Esophagus squamous epithelium (tissue), 5 donors: ENCODE measurements at regions not wholly inside any gene's neighbourhood (a gene's known extent, or its start where the extent isn't known, plus 50 kb on each side); places are given as distances from the start of the nearest gene placed in this dataset.

Experiments
- DNase-seq: peaks from one replicate; lab custom pipeline; 2025; lab: John Stamatoyannopoulos, UW
- H3K27ac ChIP-seq, 4 donors: fragments of 200-600 bp; sonication (generic); one replicate each; pipeline ENCODE4 v1.5.1; 2016 to 2019; ENCODE audit warnings: mild to moderate bottlenecking in 1 of 4
- H3K27me3 ChIP-seq, 4 donors: fragments of 200-600 bp; sonication (generic); 1 replicate in 3 of 4; 2 replicates in 1 of 4; pipeline versions ENCODE4 v1.5.1 to v1.6.0; 2017 to 2021; ENCODE audit warnings: antibody characterized with exemption in 1 of 4
- H3K36me3 ChIP-seq, 3 donors: fragments of 200-600 bp; sonication (generic); one replicate each; pipeline ENCODE4 v1.5.1; 2016 to 2019
- H3K4me1 ChIP-seq, 3 donors: fragments of 200-600 bp; sonication (generic); one replicate each; pipeline ENCODE4 v1.5.1; 2017 to 2019
- H3K4me3 ChIP-seq, 4 donors: fragments of 200-600 bp; sonication (generic); 1 replicate in 3 of 4; 2 replicates in 1 of 4; pipeline ENCODE4 v1.5.1; 2016 to 2019; ENCODE audit warnings: mild to moderate bottlenecking in 2 of 4, moderate library complexity in 1 of 4
- H3K9me3 ChIP-seq, 3 donors: fragments of 200-600 bp; sonication (generic); one replicate each; pipeline ENCODE4 v1.5.1; 2016 to 2019
- CTCF ChIP-seq, 6 experiments: fragments of 450-650 bp in 4 of 6; fragments of 200-600 bp in 2 of 6; sonication (generic) in 2 of 6; IDR thresholded peaks; one replicate each; pipeline ENCODE4 v1.5.1; 2016 to 2019; ENCODE audit warnings: antibody characterized with exemption in 6 of 6, mild to moderate bottlenecking in 4 of 6, moderate library complexity in 4 of 6
- POLR2A ChIP-seq, 4 donors: fragments of 450-650 bp; IDR thresholded peaks; one replicate each; pipeline ENCODE4 v1.6.1; 2017; ENCODE audit warnings: antibody characterized with exemption in 4 of 4, mild to moderate bottlenecking in 4 of 4, moderate library complexity in 3 of 4
- WGBS, 2 donors: methylation state at CpG; one replicate each; pipeline ENCODE4 v1.1.5; 2018; 5-methylcytosine and 5-hydroxymethylcytosine counted together
- intact Hi-C: fragments of 100-400 bp; cut with DNase I; formaldehyde crosslinking; loops from one replicate; pipeline ENCODE4 v1.15.0; 2022
- donor health status: DM: yes; HTN: yes; CAD: no.

- 53 to 64% methylated on average over 5 to 6 of the region's 6 CpGs for WGBS, 2 donors
These were observed 88.6 kb downstream of the MPP7 start for GRCh38 chr10:28214219-28214618.

DNA sequence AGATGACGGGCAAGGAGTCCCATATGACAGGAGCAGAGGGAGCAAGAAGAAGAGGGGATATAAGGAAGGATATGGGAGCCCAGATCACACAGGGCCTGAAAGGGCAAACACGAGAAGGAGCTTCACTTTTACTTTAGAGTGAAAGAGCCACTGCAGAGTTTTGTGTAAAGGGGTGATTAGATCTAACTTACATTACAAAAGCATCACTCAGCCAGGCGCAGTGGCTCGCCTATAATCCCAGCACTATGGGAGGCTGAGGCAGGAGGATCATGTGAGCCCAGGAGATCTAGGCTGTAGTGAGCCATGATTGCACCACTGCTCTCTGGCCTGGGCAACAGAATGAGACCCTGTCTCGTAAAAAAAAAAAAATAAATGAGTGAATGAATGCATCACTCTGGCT is 91.1 kb downstream of the MPP7 start:
- TF ChIP-seq POLR2A (IDR thresholded peaks at IDR 0.05) (no peak), CTCF (IDR thresholded peaks at IDR 0.05) (no peak)
- no peak overlapping the region for H3K27ac ChIP-seq
- no peaks in the 10 kb centered on the region for H3K36me3 ChIP-seq
- DNase-seq: no peak
- peaks cover 0 to 31% (median 5%) of the 10 kb centered on the region in 3 donors for H3K4me1 ChIP-seq
- intact Hi-C loops: no loop called here
- no peaks in the 10 kb centered on the region for H3K9me3 ChIP-seq
- no peak overlapping the region for H3K4me3 ChIP-seq
- no peaks in the 10 kb centered on the region for H3K27me3 ChIP-seq
- WGBS, 2 donors: 87 to 92% methylated on average over 5 of the region's 5 CpGs

More at GRCh38 chr10:28214219-28214618, 88.6 kb downstream of the MPP7 start:
- intact Hi-C loops: no loop called here
- H3K4me3 ChIP-seq: no peak overlapping the region
- H3K27ac ChIP-seq: peak overlapping the region; percentile 25 to 64 (median 56)
- no peaks in the 10 kb centered on the region for H3K36me3 ChIP-seq
- no peaks in the 10 kb centered on the region for H3K27me3 ChIP-seq
- TF ChIP-seq POLR2A (IDR thresholded peaks at IDR 0.05) (no peak), CTCF (IDR thresholded peaks at IDR 0.05) (no peak)
- H3K4me1 ChIP-seq: peaks cover 0 to 45% (median 9%) of the 10 kb centered on the region in 3 donors
- H3K9me3 ChIP-seq: no peaks in the 10 kb centered on the region
- DNase-seq: no peak

GRCh38 chr10:28207799-28208198 is 95.1 kb downstream of the MPP7 start:
- Histone ChIP-seq H3K9me3 (no peaks in the 10 kb centered on the region), H3K27me3 (no peaks in the 10 kb centered on the region), H3K36me3 (no peaks in the 10 kb centered on the region), H3K27ac (no peak overlapping the region), H3K4me1 (peaks cover 0 to 6% (median 3%) of the 10 kb centered on the region in 3 donors), H3K4me3 (no peak overlapping the region)
- 97 to 98% methylated on average over 2 of the region's 2 CpGs for WGBS, 2 donors
- TF ChIP-seq CTCF (IDR thresholded peaks at IDR 0.05) (no peak), POLR2A (IDR thresholded peaks at IDR 0.05) (no peak)
- DNase-seq: no peak
- intact Hi-C loops: no loop called here

- Histone ChIP-seq H3K27me3 (no peaks in the 10 kb centered on the region), H3K9me3 (no peaks in the 10 kb centered on the region), H3K4me1 (peaks cover 0 to 27% (median 3%) of the 10 kb centered on the region in 3 donors), H3K4me3 (no peak overlapping the region), H3K27ac (peak overlapping the region in 2 of 4 donors; percentile 7 to 11), H3K36me3 (peaks cover 0 to 5% (median 0%) of the 10 kb centered on the region in 3 donors)
- intact Hi-C loops: no loop called here
- TF ChIP-seq POLR2A (IDR thresholded peaks at IDR 0.05) (no peak), CTCF (IDR thresholded peaks at IDR 0.05) (no peak)
- no peak for DNase-seq
- WGBS, 2 donors: 64 to 75% methylated on average over 5 of the region's 5 CpGs
These were observed 99.9 kb downstream of the MPP7 start for GRCh38 chr10:28202941-28203352.

- no peaks in the 10 kb centered on the region for H3K27me3 ChIP-seq
- TF ChIP-seq POLR2A (IDR thresholded peaks at IDR 0.05) (no peak), CTCF (IDR thresholded peaks at IDR 0.05) (no peak)
- H3K4me3 ChIP-seq: no peak overlapping the region
- intact Hi-C loops: no loop called here
- no peaks in the 10 kb centered on the region for H3K9me3 ChIP-seq
- H3K36me3 ChIP-seq: peaks cover 0 to 5% (median 0%) of the 10 kb centered on the region in 3 donors
- DNase-seq: no peak
- 69 to 76% methylated on average over 9 of the region's 9 CpGs for WGBS, 2 donors
- no peak overlapping the region for H3K27ac ChIP-seq
- peaks cover 0 to 27% (median 3%) of the 10 kb centered on the region in 3 donors for H3K4me1 ChIP-seq
These were observed 101.2 kb downstream of the MPP7 start for GRCh38 chr10:28201410-28202400.
